Trophoblast cell (in vitro differentiated cells and primary cell): ENCODE measurements at regions not wholly inside any gene's neighbourhood (a gene's known extent, or its start where the extent isn't known, plus 50 kb on each side); places are given as distances from the start of the nearest gene placed in this dataset.

Source experiments
- DNase-seq, 2 donors: peaks; one replicate each; pipeline ENCODE4 v3.0.0-alpha.2; 2016
- H2AFZ ChIP-seq: 2 replicates; pipeline ENCODE4 v1.6.1; 2013; ENCODE audit warnings: low read length, moderate library complexity, mild to moderate bottlenecking; ENCODE audit not compliant: insufficient read depth, poor library complexity
- H2AK5ac ChIP-seq: 2 replicates; pipeline ENCODE4 v1.6.1; 2013; ENCODE audit warnings: mild to moderate bottlenecking, low read length
- H2BK120ac ChIP-seq: 2 replicates; pipeline ENCODE4 v1.6.1; 2013; ENCODE audit warnings: low read length, mild to moderate bottlenecking, moderate library complexity; ENCODE audit not compliant: insufficient read depth, poor library complexity
- H2BK12ac ChIP-seq: 2 replicates; pipeline ENCODE4 v1.6.1; 2013; ENCODE audit warnings: mild to moderate bottlenecking, low read length, moderate library complexity
- H2BK5ac ChIP-seq: 2 replicates; pipeline ENCODE4 v1.6.1; 2013; ENCODE audit warnings: low read length, low read depth, moderate library complexity, mild to moderate bottlenecking; ENCODE audit not compliant: poor library complexity
- H3K14ac ChIP-seq: 2 replicates; pipeline ENCODE4 v1.6.1; 2013; ENCODE audit warnings: mild to moderate bottlenecking, low read length
- H3K18ac ChIP-seq: 2 replicates; pipeline ENCODE4 v1.6.1; 2013; ENCODE audit warnings: mild to moderate bottlenecking, low read length
- H3K23ac ChIP-seq: 2 replicates; pipeline ENCODE4 v1.6.1; 2013; ENCODE audit warnings: low read length
- H3K27ac ChIP-seq: 2 replicates; pipeline ENCODE4 v1.5.1; 2013; ENCODE audit warnings: low read depth, mild to moderate bottlenecking, inconsistent platforms, low read length, moderate library complexity
- H3K27me3 ChIP-seq: 2 replicates; pipeline ENCODE4 v1.6.1; 2013; ENCODE audit warnings: inconsistent platforms, mild to moderate bottlenecking, low read length, moderate library complexity; ENCODE audit not compliant: insufficient read depth
- H3K36me3 ChIP-seq, 2 experiments: 1 replicate in 1 of 2; 2 replicates in 1 of 2; pipeline ENCODE4 v1.6.1; 2013; ENCODE audit warnings: low read length in 2 of 2, mild to moderate bottlenecking in 2 of 2, moderate library complexity in 1 of 2; ENCODE audit not compliant: insufficient read depth in 2 of 2, control insufficient read depth in 1 of 2
- H3K4ac ChIP-seq: 2 replicates; pipeline ENCODE4 v1.6.1; 2013; ENCODE audit warnings: low read depth, mild to moderate bottlenecking, low read length, moderate library complexity
- H3K4me1 ChIP-seq, 2 experiments: 1 replicate in 1 of 2; 2 replicates in 1 of 2; pipeline ENCODE4 v1.6.1; 2013; ENCODE audit warnings: low read length in 2 of 2, mild to moderate bottlenecking in 2 of 2, moderate library complexity in 1 of 2; ENCODE audit not compliant: insufficient read depth in 2 of 2, control insufficient read depth in 1 of 2
- H3K4me2 ChIP-seq: 2 replicates; pipeline ENCODE4 v1.6.1; 2013; ENCODE audit warnings: inconsistent platforms, mild to moderate bottlenecking, low read length, moderate library complexity
- H3K4me3 ChIP-seq: 2 replicates; pipeline ENCODE4 v1.5.1; 2013; ENCODE audit warnings: mild to moderate bottlenecking, low read depth, low read length, inconsistent platforms
- H3K79me1 ChIP-seq: one replicate; pipeline ENCODE4 v1.6.1; 2013; ENCODE audit warnings: low read length
- H3K79me2 ChIP-seq: 2 replicates; pipeline ENCODE4 v1.6.1; 2013; ENCODE audit warnings: low read length, mild to moderate bottlenecking; ENCODE audit not compliant: control insufficient read depth, insufficient read depth, poor library complexity
- H3K9ac ChIP-seq: 2 replicates; pipeline ENCODE4 v1.6.1; 2013; ENCODE audit warnings: mild to moderate bottlenecking, low read length
- H3K9me3 ChIP-seq: 2 replicates; pipeline ENCODE4 v1.6.1; 2013; ENCODE audit warnings: low read depth, mild to moderate bottlenecking, control low read depth, inconsistent platforms, low read length; ENCODE audit not compliant: insufficient read depth
- H4K12ac ChIP-seq: 2 replicates; pipeline ENCODE4 v1.6.1; 2013; ENCODE audit warnings: low read depth, mild to moderate bottlenecking, low read length, moderate library complexity
- H4K8ac ChIP-seq: 2 replicates; pipeline ENCODE4 v1.6.1; 2013; ENCODE audit warnings: low read depth, mild to moderate bottlenecking, low read length, moderate library complexity
- H4K91ac ChIP-seq: one replicate; pipeline ENCODE4 v1.6.1; 2013; ENCODE audit warnings: low read depth, mild to moderate bottlenecking, low read length, moderate library complexity
- WGBS: extraction: QIAGEN DNeasy Blood & Tissue Kit; methylation state at CpG from one replicate; pipeline ENCODE4 v1.1.7; 2013; ENCODE audit warnings: missing lambda C conversion rate; ENCODE audit not compliant: insufficient read length, insufficient coverage; ENCODE audit errors: extremely low coverage; 5-methylcytosine and 5-hydroxymethylcytosine counted together

DNA sequence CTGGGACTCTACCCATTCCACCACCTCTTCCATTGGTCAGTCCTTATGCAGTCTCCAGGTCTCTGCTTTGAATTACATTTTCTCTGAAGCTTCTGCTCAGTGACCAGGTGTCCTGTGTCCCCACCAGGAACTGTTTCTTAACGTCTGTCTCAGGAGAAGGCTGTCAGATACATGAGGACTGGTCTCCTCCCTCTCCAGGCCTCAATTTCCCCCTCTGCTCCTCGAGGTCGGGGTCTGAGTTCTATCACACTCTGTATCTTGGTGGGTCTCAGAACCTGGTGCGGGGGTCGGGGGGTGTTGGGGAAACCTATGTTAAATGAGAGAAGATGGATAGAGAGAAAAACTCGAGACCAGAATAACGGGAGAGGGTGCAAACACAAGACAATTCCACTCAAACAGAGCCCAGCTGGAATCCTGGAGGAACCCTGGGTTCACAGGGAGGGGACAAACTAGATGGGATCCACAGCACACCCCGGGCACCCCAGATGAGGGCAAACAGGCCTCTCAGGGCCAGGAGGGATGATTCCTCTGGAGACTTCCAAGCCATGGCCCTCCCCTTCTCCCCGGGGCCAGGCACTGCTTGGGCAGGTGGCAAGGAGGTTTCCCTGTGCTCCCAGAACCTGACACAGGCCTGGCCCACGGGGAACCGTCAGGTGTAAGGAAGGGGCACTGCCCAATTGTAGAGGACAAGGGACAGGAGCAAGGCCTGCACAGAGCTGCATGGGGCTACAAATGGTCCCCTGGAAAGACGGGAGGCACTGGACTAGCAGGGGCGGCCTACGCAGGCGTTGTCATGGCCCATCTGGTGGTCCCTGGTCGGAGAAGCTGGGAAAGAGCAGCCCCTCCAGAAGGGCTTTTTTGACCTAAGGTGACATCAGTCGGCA, 313.2 kb upstream of the DIO3 start:
- Histone ChIP-seq H3K9me3 (no peaks in the 10 kb centered on the region), H3K18ac (no peak overlapping the region), H4K12ac (no peak overlapping the region), H3K23ac (no peak overlapping the region), H3K79me1 (no peaks in the 10 kb centered on the region), H3K4me2 (no peak overlapping the region), H2AK5ac (no peak overlapping the region), H3K36me3 (no peaks in the 10 kb centered on the region), H3K4me3 (no peak overlapping the region), H3K14ac (no peak overlapping the region), H3K9ac (no peak overlapping the region), H3K27ac (no peak overlapping the region), H3K4ac (no peak overlapping the region), H2AFZ (no peak overlapping the region), H3K79me2 (no peaks in the 10 kb centered on the region), H3K4me1 (peaks cover 0 to under 1% of the 10 kb centered on the region in 2 experiments), H4K91ac (no peak overlapping the region), H2BK120ac (no peak overlapping the region), H2BK12ac (no peak overlapping the region), H2BK5ac (no peak overlapping the region), H4K8ac (no peak overlapping the region), H3K27me3 (no peaks in the 10 kb centered on the region)
- no peak for DNase-seq
- WGBS, result no CpG with 5 or more reads among the region's 17 CpGs

- no peaks in the 10 kb centered on the region for H3K27me3 ChIP-seq
- no peak overlapping the region for H3K4me3 ChIP-seq
- H3K4me1 ChIP-seq, result no peaks in the 10 kb centered on the region
- H3K79me1 ChIP-seq, result no peaks in the 10 kb centered on the region
- DNase-seq, result no peak
- no peak overlapping the region for H2BK5ac ChIP-seq
- no peaks in the 10 kb centered on the region for H3K79me2 ChIP-seq
- H3K23ac ChIP-seq, result no peak overlapping the region
- no CpG with 5 or more reads among the region's 18 CpGs for WGBS
- no peak overlapping the region for H2BK120ac ChIP-seq
- H3K9me3 ChIP-seq, result peaks cover 2% of the 10 kb centered on the region
- no peak overlapping the region for H3K18ac ChIP-seq
- no peak overlapping the region for H2AFZ ChIP-seq
- H3K14ac ChIP-seq, result no peak overlapping the region
- no peak overlapping the region for H4K91ac ChIP-seq
- no peak overlapping the region for H3K27ac ChIP-seq
- no peak overlapping the region for H4K12ac ChIP-seq
- H3K9ac ChIP-seq, result no peak overlapping the region
- no peak overlapping the region for H2AK5ac ChIP-seq
- no peak overlapping the region for H3K4ac ChIP-seq
- H2BK12ac ChIP-seq, result no peak overlapping the region
- no peaks in the 10 kb centered on the region for H3K36me3 ChIP-seq
- H3K4me2 ChIP-seq, result no peak overlapping the region
- H4K8ac ChIP-seq, result no peak overlapping the region
Measured at GRCh38 chr14:101248840-101249675, 312.2 kb upstream of the DIO3 start.

GRCh38 chr14:101249676-101250036, 311.6 kb upstream of the DIO3 start:
- H3K27me3 ChIP-seq, result no peaks in the 10 kb centered on the region
- no peak overlapping the region for H2BK12ac ChIP-seq
- H4K8ac ChIP-seq, result no peak overlapping the region
- H2BK120ac ChIP-seq, result no peak overlapping the region
- no peak overlapping the region for H3K18ac ChIP-seq
- H3K4me2 ChIP-seq, result no peak overlapping the region
- H3K23ac ChIP-seq, result no peak overlapping the region
- no peak for DNase-seq
- no peak overlapping the region for H2BK5ac ChIP-seq
- H3K79me1 ChIP-seq, result no peaks in the 10 kb centered on the region
- H3K4me3 ChIP-seq, result no peak overlapping the region
- no peak overlapping the region for H3K14ac ChIP-seq
- no peak overlapping the region for H4K12ac ChIP-seq
- no peaks in the 10 kb centered on the region for H3K4me1 ChIP-seq
- no peak overlapping the region for H3K27ac ChIP-seq
- H2AK5ac ChIP-seq, result no peak overlapping the region
- H3K79me2 ChIP-seq, result no peaks in the 10 kb centered on the region
- no peaks in the 10 kb centered on the region for H3K36me3 ChIP-seq
- WGBS, result no CpG with 5 or more reads among the region's 8 CpGs
- no peak overlapping the region for H3K4ac ChIP-seq
- no peak overlapping the region for H3K9ac ChIP-seq
- H3K9me3 ChIP-seq, result peaks cover 2% of the 10 kb centered on the region
- no peak overlapping the region for H4K91ac ChIP-seq
- H2AFZ ChIP-seq, result no peak overlapping the region

GRCh38 chr14:101250336-101250947, 310.9 kb upstream of the DIO3 start:
- no peak for DNase-seq
- H3K14ac ChIP-seq, result no peak overlapping the region
- no peak overlapping the region for H3K4me3 ChIP-seq
- no peaks in the 10 kb centered on the region for H3K36me3 ChIP-seq
- no peaks in the 10 kb centered on the region for H3K79me1 ChIP-seq
- H3K9ac ChIP-seq, result no peak overlapping the region
- H3K4me1 ChIP-seq, result no peaks in the 10 kb centered on the region
- no peak overlapping the region for H3K18ac ChIP-seq
- no CpG with 5 or more reads among the region's 17 CpGs for WGBS
- no peaks in the 10 kb centered on the region for H3K79me2 ChIP-seq
- H4K91ac ChIP-seq, result no peak overlapping the region
- H2BK5ac ChIP-seq, result no peak overlapping the region
- no peaks in the 10 kb centered on the region for H3K27me3 ChIP-seq
- peaks cover 4% of the 10 kb centered on the region for H3K9me3 ChIP-seq
- no peak overlapping the region for H2BK12ac ChIP-seq
- no peak overlapping the region for H4K8ac ChIP-seq
- no peak overlapping the region for H3K23ac ChIP-seq
- H3K4ac ChIP-seq, result no peak overlapping the region
- no peak overlapping the region for H4K12ac ChIP-seq
- no peak overlapping the region for H2BK120ac ChIP-seq
- H3K27ac ChIP-seq, result no peak overlapping the region
- no peak overlapping the region for H2AK5ac ChIP-seq
- H3K4me2 ChIP-seq, result no peak overlapping the region
- H2AFZ ChIP-seq, result no peak overlapping the region
